RPMI7951 (cell line): ENCODE measurements at regions not wholly inside any gene's neighbourhood (a gene's known extent, or its start where the extent isn't known, plus 50 kb on each side); places are given as distances from the start of the nearest gene placed in this dataset.

ENCODE experiments used
- DNase-seq: peaks from one replicate; pipeline ENCODE4 v3.0.0-alpha.2; 2012; ENCODE audit warnings: low read depth

GRCh38 chr2:118510807-118511206, 336.6 kb downstream of the EN1 start:
- DNase-seq, result no peak

DNA sequence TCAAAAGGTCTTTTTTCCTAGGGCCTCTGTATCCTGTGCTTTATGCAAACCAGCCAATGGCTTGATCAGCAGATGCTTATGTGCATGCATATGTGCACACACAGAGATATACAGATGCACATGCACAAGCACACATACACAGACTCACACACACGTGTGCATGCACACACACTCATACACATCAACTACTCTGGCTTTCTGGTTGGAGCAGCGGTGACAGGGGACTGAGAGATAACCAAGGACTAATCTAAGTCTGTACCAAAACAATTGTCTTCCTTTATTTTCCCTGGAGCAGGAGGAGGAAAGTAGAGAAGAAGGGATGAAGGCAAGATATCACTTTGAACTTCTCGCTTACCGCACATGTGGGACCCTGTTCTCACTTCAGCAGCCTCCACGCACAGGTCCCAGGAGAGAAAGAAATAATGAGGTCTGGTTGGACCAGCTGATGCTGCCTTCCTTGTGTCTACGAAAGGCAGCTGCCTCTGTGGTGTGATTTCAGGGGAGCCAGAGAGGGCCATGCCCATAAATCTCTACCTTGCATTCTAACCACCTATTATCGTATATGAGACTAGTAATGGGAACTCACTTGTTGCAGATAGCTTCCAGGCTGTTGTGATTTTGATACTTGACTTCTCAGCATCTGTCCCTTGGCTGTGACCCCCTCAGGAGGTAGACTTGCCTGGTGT, 338.0 kb downstream of the EN1 start:
- no peak for DNase-seq

- DNase-seq, result no peak
These were observed 339.2 kb downstream of the EN1 start for GRCh38 chr2:118508282-118508681.

DNA sequence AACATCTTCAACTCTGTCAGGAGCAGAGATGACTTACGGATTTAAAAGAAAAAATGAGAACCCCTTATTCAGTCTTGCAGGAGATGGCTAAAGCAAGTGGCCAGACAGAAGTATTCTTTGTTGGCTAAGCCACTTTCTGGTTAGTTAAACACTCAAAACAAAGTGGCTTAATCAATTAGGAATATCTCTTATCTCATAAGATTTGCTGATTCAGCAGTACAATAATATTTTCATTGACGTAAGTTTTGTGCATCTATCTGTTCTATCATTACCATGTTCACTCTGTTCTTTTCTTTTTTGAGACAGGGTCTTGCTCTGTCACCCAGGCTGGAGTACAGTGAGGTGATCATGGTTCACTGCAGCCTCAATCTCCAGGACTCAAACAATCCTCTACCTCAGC, 342.0 kb downstream of the EN1 start:
- DNase-seq, result no peak

DNA sequence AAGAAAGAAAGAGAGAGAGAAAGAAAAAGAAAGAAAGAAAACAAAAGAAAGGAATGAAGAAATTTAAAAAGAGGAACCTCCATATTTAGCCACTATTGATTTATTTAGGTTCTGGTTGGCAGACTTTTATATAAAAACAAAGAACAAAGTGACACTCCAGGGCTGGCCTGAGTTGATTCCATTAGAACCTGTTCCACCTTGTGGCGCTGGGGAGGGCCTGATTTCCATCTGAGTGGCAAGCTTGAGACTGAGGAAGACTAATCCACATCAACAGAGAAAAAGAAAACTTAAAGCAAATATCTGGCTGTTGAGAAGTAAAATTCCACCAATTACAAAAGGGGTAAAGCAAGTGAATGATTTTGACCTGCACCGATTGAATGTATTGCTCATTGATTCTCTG, 345.3 kb downstream of the EN1 start:
- DNase-seq, result no peak

DNA sequence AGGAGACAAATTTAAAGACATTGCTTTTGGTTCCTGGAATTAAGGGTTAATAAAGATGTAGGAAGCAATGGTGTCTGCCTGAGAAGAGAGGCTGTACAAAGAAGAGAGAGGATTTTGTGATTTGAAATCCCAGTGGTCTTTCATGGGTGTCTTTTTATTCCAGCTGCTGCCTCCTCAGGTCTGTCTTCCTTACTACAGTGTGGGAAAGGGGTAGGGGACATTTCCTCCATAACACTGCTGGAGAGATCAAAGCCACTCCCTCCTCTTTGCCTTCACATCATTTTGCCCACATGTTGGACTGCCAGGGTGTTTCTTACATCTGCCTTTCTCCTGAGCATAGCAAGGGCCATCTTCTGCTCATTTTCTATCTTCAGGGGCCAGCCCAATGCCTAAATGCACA, 348.5 kb downstream of the EN1 start:
- DNase-seq, result no peak

- no peak for DNase-seq
These were observed 350.4 kb downstream of the EN1 start for GRCh38 chr2:118496870-118497611.

DNA sequence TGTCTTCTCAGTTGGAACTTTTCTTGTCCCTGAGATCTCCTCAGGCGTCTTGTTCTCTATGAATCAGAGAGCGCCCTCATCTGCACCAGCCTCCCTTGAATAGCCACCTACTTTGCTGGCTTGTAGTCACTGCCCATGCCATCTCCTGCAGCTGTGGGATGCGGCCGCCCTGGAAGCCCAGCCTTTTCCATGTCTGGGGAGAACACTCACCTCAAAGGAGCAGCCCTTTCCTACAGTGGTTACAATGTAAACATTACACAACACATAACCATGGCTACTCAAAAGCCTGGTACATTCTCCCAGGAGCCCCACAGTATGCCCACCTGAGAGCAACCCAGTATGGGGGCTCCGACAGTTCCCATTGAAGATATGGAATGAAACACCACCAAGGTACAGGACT, 351.0 kb downstream of the EN1 start:
- DNase-seq, result no peak

GRCh38 chr2:118495290-118495689, 352.2 kb downstream of the EN1 start:
- DNase-seq, result no peak

GRCh38 chr2:118493213-118493612, 354.2 kb downstream of the EN1 start:
- no peak for DNase-seq

GRCh38 chr2:118492335-118492734, 355.1 kb downstream of the EN1 start:
- DNase-seq, result peak; percentile 22

GRCh38 chr2:118490330-118490729, 357.1 kb downstream of the EN1 start:
- no peak for DNase-seq

DNA sequence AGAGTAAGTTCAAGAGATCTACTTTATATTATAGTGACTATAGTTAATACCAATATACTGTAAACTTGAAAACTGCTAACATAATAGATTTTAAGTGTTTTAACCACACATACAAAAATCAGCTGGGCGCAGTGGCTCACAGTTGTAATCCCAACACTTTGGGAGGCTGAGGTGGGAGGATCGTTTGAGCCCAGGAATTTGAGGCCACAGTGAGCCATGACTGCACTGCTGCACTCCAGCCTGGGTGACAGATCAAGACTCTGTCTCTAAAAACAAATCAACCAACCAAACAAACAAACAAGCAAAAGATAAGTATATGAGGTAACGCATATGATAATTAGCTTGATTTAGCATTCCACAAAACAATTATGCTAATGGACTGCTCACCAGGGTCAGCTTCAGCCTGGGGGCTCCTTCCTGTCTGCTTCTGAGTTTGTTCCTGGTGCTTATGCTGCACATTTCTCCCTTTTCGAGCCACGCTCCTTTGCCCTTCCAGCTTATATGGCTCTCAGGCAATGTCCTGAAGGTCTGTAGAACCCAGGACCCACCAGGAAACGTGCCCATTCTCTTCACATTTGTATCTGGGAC, 357.6 kb downstream of the EN1 start:
- no peak for DNase-seq

- no peak for DNase-seq
These were observed 366.1 kb downstream of the EN1 start for GRCh38 chr2:118481299-118481698.

- DNase-seq, result no peak
These were observed 368.4 kb downstream of the EN1 start for GRCh38 chr2:118479020-118479419.

- DNase-seq, result no peak
These were observed 370.2 kb downstream of the EN1 start for GRCh38 chr2:118477111-118477862.

DNA sequence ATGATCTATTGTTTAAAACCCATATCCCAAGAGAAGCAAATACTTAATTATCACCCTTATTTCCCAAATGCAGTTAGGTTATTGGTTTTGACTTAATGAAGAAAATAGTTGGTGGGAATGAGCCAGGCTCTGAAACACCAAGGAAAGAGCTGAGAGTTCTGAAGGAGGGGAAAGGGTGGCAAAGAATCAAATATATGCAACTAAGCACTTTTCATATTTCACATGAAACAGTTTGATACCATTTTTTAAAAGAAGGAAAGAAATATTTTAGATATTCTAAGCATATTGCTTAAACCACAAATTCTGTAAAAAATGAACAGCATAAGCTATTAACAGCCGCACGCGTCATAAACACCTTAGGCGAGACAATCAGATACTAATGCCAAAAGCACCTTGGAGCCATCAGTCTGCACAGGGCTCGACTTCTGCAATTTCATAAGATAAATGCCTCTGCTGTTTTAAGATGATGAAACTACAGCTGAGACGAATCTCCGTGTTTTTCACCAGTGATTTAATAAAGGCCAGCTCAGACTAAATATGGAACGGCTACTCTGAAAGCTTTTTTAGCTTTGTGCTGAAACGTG, 371.7 kb downstream of the EN1 start:
- no peak for DNase-seq

DNA sequence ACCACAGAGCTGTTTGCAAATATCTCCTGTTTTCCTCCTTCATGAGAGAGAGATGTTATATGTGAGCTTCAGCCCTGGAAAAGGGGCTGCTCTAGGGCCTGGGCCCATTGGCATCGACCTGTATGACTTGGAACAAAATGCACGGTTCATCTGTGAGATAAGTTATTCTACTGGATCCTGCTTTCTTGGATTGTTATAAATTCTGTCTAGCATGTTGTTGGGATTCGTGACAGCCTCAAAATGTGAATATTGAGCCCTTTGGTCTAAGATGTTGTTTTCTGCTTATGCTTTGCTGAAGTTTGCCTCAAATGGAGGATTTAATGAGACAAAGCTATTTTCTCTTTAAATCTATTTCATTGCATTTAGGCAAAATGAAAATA, 372.9 kb downstream of the EN1 start:
- DNase-seq, result no peak

DNA sequence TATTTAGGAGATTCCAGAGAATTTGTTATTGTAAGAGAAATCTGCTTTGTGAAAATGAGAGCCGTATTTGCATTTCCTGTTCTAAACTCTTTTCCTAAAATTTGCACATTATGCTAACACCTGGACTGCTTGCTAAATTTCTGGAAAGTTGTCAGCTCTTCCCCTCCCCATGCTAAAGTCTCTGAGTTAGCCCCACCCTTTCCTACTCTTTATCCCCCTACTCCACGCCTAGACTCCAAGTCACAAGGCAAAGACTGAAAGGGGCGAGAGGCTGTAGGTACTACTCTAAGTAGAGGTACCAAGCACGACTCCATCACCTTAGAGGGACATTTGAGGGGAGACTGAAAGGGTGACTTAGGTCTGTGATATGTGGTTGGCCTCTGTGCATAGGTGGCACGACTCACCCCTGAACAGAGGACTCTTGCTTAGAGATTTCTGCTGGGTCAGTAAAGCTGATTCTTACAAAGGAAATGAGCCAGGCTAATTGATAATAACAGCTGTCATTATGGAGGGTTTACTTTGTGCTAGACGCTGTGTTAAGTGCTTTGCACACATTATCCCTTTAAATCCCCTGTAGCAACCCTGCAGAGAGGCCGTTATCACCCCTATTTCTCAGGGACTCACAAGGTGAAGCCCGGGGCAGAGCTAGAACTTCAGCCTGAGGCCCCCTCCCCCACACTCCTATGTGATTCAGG, 373.5 kb downstream of the EN1 start:
- no peak for DNase-seq

- DNase-seq, result no peak
These were observed 374.2 kb downstream of the EN1 start for GRCh38 chr2:118473241-118473640.

DNA sequence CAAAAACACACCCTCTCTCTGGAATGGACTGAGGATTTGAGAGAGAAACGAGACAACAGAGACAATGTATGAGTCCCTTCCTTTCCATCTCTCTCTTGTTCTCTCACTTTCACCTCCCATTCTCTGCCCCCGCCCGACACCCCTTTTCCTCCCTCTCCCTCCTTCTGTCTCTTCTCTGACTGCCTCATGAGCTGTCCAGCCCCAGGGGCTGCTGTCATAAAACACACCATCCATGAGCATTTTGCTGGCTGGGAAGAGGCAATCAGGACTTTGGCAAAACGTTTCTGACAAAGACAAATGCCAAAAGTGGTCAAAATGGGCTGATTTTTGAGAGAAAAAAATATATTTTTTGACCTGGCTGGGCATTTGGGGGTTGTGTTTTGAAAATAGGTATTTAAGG, 377.2 kb downstream of the EN1 start:
- DNase-seq, result no peak

DNA sequence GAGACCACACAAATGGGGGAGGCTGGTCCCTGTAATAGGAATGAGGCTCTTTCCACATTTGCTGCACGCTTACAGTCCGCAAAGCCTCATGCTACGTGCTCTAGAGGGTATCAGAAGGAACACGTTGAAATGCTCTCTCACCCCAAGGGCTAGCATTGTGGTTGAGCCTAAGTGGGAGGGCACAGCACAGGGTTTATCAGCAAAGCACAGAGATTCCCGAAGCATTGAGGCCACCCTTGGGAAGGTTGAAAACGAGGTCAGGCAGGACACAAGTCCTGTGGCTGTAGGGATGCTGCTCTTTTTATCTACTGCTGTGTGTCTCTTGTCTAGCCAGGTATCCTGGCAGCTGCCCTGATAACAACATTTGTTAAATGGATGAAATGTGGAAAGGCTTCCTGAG, 378.3 kb downstream of the EN1 start:
- DNase-seq, result no peak
